ENCODE measurements at regions not wholly inside any gene's neighbourhood (a gene's known extent, or its start where the extent isn't known, plus 50 kb on each side); places are given as distances from the start of the nearest gene placed in this dataset.
"Not testable (repeated sequence)": the region's sequence is repeated elsewhere in the genome, so short reads cannot be mapped to it uniquely, and the experiment has no call there.

GRCh38 chr9:41352390-41352789 is 163.3 kb upstream of the ZNG1F start:
- not testable (repeated sequence) for H3K36me3 ChIP-seq (ENCODE audit: control insufficient read depth, insufficient read depth, low read length); H3K9me3 ChIP-seq (ENCODE audit: control insufficient read depth, insufficient read depth, low read length); H3K4me3 ChIP-seq (ENCODE audit: low read depth, low read length)

GRCh38 chr9:41347893-41348292 is 158.8 kb upstream of the ZNG1F start:
- not testable (repeated sequence) for H3K4me3 ChIP-seq (ENCODE audit: low read depth, low read length); H3K4me1 ChIP-seq (ENCODE audit: control insufficient read depth, insufficient read depth, low read length); H3K9ac ChIP-seq (ENCODE audit: low read depth, low read length); H3K36me3 ChIP-seq (ENCODE audit: control insufficient read depth, insufficient read depth, low read length); H3K9me3 ChIP-seq (ENCODE audit: control insufficient read depth, insufficient read depth, low read length); H3K27me3 ChIP-seq (ENCODE audit: control insufficient read depth, insufficient read depth, low read length)

More at GRCh38 chr9:41352390-41352789, 163.3 kb upstream of the ZNG1F start:
- not testable (repeated sequence) for H3K9ac ChIP-seq (ENCODE audit: low read depth, low read length); H3K4me1 ChIP-seq (ENCODE audit: control insufficient read depth, insufficient read depth, low read length); H3K27me3 ChIP-seq (ENCODE audit: control insufficient read depth, insufficient read depth, low read length)

- not testable (repeated sequence) for H3K9me3 ChIP-seq (ENCODE audit: control insufficient read depth, insufficient read depth, low read length); H3K36me3 ChIP-seq (ENCODE audit: control insufficient read depth, insufficient read depth, low read length); H3K4me3 ChIP-seq (ENCODE audit: low read depth, low read length); H3K4me1 ChIP-seq (ENCODE audit: control insufficient read depth, insufficient read depth, low read length); H3K27me3 ChIP-seq (ENCODE audit: control insufficient read depth, insufficient read depth, low read length); H3K9ac ChIP-seq (ENCODE audit: low read depth, low read length)
These were observed 143.4 kb upstream of the ZNG1F start for GRCh38 chr9:41332562-41332961.

- H3K9me3 ChIP-seq (ENCODE audit: control insufficient read depth, insufficient read depth, low read length); H3K27me3 ChIP-seq (ENCODE audit: control insufficient read depth, insufficient read depth, low read length); H3K9ac ChIP-seq (ENCODE audit: low read depth, low read length); H3K4me1 ChIP-seq (ENCODE audit: control insufficient read depth, insufficient read depth, low read length); H3K4me3 ChIP-seq (ENCODE audit: low read depth, low read length); H3K36me3 ChIP-seq (ENCODE audit: control insufficient read depth, insufficient read depth, low read length): not testable (repeated sequence)
These were observed 132.2 kb upstream of the ZNG1F start for GRCh38 chr9:41321277-41321676.

GRCh38 chr9:41308953-41309352 is 119.8 kb upstream of the ZNG1F start:
- not testable (repeated sequence) for H3K36me3 ChIP-seq (ENCODE audit: control insufficient read depth, insufficient read depth, low read length); H3K9ac ChIP-seq (ENCODE audit: low read depth, low read length); H3K4me3 ChIP-seq (ENCODE audit: low read depth, low read length); H3K4me1 ChIP-seq (ENCODE audit: control insufficient read depth, insufficient read depth, low read length); H3K9me3 ChIP-seq (ENCODE audit: control insufficient read depth, insufficient read depth, low read length); H3K27me3 ChIP-seq (ENCODE audit: control insufficient read depth, insufficient read depth, low read length)

GRCh38 chr9:41285744-41286143 is 96.6 kb upstream of the ZNG1F start:
- H3K4me1 ChIP-seq (ENCODE audit: control insufficient read depth, insufficient read depth, low read length); H3K9ac ChIP-seq (ENCODE audit: low read depth, low read length); H3K9me3 ChIP-seq (ENCODE audit: control insufficient read depth, insufficient read depth, low read length); H3K27me3 ChIP-seq (ENCODE audit: control insufficient read depth, insufficient read depth, low read length); H3K36me3 ChIP-seq (ENCODE audit: control insufficient read depth, insufficient read depth, low read length); H3K4me3 ChIP-seq (ENCODE audit: low read depth, low read length): not testable (repeated sequence)

GRCh38 chr9:41280299-41281238 is 91.5 kb upstream of the ZNG1F start:
- H3K36me3 ChIP-seq (ENCODE audit: control insufficient read depth, insufficient read depth, low read length); H3K4me3 ChIP-seq (ENCODE audit: low read depth, low read length); H3K27me3 ChIP-seq (ENCODE audit: control insufficient read depth, insufficient read depth, low read length); H3K9ac ChIP-seq (ENCODE audit: low read depth, low read length); H3K9me3 ChIP-seq (ENCODE audit: control insufficient read depth, insufficient read depth, low read length); H3K4me1 ChIP-seq (ENCODE audit: control insufficient read depth, insufficient read depth, low read length): not testable (repeated sequence)

- H3K4me1 ChIP-seq (ENCODE audit: control insufficient read depth, insufficient read depth, low read length); H3K9ac ChIP-seq (ENCODE audit: low read depth, low read length); H3K9me3 ChIP-seq (ENCODE audit: control insufficient read depth, insufficient read depth, low read length); H3K4me3 ChIP-seq (ENCODE audit: low read depth, low read length); H3K36me3 ChIP-seq (ENCODE audit: control insufficient read depth, insufficient read depth, low read length): not testable (repeated sequence)
- H3K27me3 ChIP-seq (ENCODE audit: control insufficient read depth, insufficient read depth, low read length), result peaks cover 12% of the 10 kb centered on the region
These were observed 90.3 kb upstream of the ZNG1F start for GRCh38 chr9:41279437-41279836.

GRCh38 chr9:41279033-41279432 is 89.9 kb upstream of the ZNG1F start:
- not testable (repeated sequence) for H3K9me3 ChIP-seq (ENCODE audit: control insufficient read depth, insufficient read depth, low read length)

GRCh38 chr9:41273549-41274267 is 84.6 kb upstream of the ZNG1F start:
- not testable (repeated sequence) for H3K9me3 ChIP-seq (ENCODE audit: control insufficient read depth, insufficient read depth, low read length); H3K36me3 ChIP-seq (ENCODE audit: control insufficient read depth, insufficient read depth, low read length); H3K4me3 ChIP-seq (ENCODE audit: low read depth, low read length); H3K4me1 ChIP-seq (ENCODE audit: control insufficient read depth, insufficient read depth, low read length); H3K9ac ChIP-seq (ENCODE audit: low read depth, low read length)
- peaks cover 32% of the 10 kb centered on the region for H3K27me3 ChIP-seq (ENCODE audit: control insufficient read depth, insufficient read depth, low read length)

More at GRCh38 chr9:41279033-41279432, 89.9 kb upstream of the ZNG1F start:
- H3K4me3 ChIP-seq (ENCODE audit: low read depth, low read length); H3K4me1 ChIP-seq (ENCODE audit: control insufficient read depth, insufficient read depth, low read length); H3K36me3 ChIP-seq (ENCODE audit: control insufficient read depth, insufficient read depth, low read length); H3K9ac ChIP-seq (ENCODE audit: low read depth, low read length): not testable (repeated sequence)
- H3K27me3 ChIP-seq (ENCODE audit: control insufficient read depth, insufficient read depth, low read length), result peaks cover 12% of the 10 kb centered on the region

GRCh38 chr9:41272879-41273548 is 83.9 kb upstream of the ZNG1F start:
- not testable (repeated sequence) for H3K4me1 ChIP-seq (ENCODE audit: control insufficient read depth, insufficient read depth, low read length); H3K9me3 ChIP-seq (ENCODE audit: control insufficient read depth, insufficient read depth, low read length); H3K4me3 ChIP-seq (ENCODE audit: low read depth, low read length); H3K9ac ChIP-seq (ENCODE audit: low read depth, low read length); H3K36me3 ChIP-seq (ENCODE audit: control insufficient read depth, insufficient read depth, low read length)
- H3K27me3 ChIP-seq (ENCODE audit: control insufficient read depth, insufficient read depth, low read length), result peaks cover 32% of the 10 kb centered on the region

GRCh38 chr9:41270992-41271391 is 81.9 kb upstream of the ZNG1F start:
- H3K27me3 ChIP-seq (ENCODE audit: control insufficient read depth, insufficient read depth, low read length), result peaks cover 29% of the 10 kb centered on the region
- not testable (repeated sequence) for H3K36me3 ChIP-seq (ENCODE audit: control insufficient read depth, insufficient read depth, low read length); H3K4me3 ChIP-seq (ENCODE audit: low read depth, low read length); H3K9me3 ChIP-seq (ENCODE audit: control insufficient read depth, insufficient read depth, low read length); H3K9ac ChIP-seq (ENCODE audit: low read depth, low read length); H3K4me1 ChIP-seq (ENCODE audit: control insufficient read depth, insufficient read depth, low read length)
